CD4-positive, alpha-beta T cell (primary cell): ENCODE measurements at regions not wholly inside any gene's neighbourhood (a gene's known extent, or its start where the extent isn't known, plus 50 kb on each side); places are given as distances from the start of the nearest gene placed in this dataset.
"Not testable (repeated sequence)": the region's sequence is repeated elsewhere in the genome, so short reads cannot be mapped to it uniquely, and the experiment has no call there.

ENCODE experiments used
- ATAC-seq: fragments of 200-7000 bp; cut with Tn5 transposase; one replicate; pipeline ENCODE4 v1.10.0; 2022; ENCODE audit warnings: mild to moderate bottlenecking; ENCODE audit not compliant: poor library complexity
- CTCF ChIA-PET: fragments of 350-600 bp; sonication (Branson Sonifier 250); formaldehyde crosslinking; loops from one replicate; lab custom pipeline; 2021; ENCODE audit warnings: antibody characterized with exemption, inconsistent platforms; lab: Charles Lee
- POLR2A ChIA-PET: fragments of 350-600 bp; sonication (Branson Sonifier 250); formaldehyde crosslinking; loops from one replicate; lab custom pipeline; 2021; ENCODE audit warnings: antibody characterized with exemption, inconsistent platforms; lab: Charles Lee
- DNase-seq, 14 experiments: peaks; one replicate each; pipeline ENCODE4 v3.0.0-alpha.2; 2013 to 2020; ENCODE audit warnings: mixed read lengths in 2 of 14
- H3K27ac ChIP-seq, 2 donors: one replicate each; pipeline versions ENCODE4 v1.5.1 to v1.7.0; 2013; ENCODE audit warnings: low read length in 2 of 2, low read depth in 1 of 2, mild to moderate bottlenecking in 1 of 2
- H3K27me3 ChIP-seq, 2 experiments: 1 replicate in 1 of 2; 2 replicates in 1 of 2; pipeline versions ENCODE4 v1.6.1 to v1.7.0; 2013; ENCODE audit warnings: low read length in 2 of 2, control low read depth in 1 of 2, mild to moderate bottlenecking in 1 of 2, moderate library complexity in 1 of 2; ENCODE audit not compliant: insufficient read depth in 2 of 2, control insufficient read depth in 1 of 2
- H3K36me3 ChIP-seq: one replicate; pipeline ENCODE4 v1.6.1; 2013; ENCODE audit warnings: low read length, control low read depth; ENCODE audit not compliant: insufficient read depth
- H3K4me1 ChIP-seq: one replicate; pipeline ENCODE4 v1.6.1; 2013; ENCODE audit warnings: low read length, control low read depth; ENCODE audit not compliant: insufficient read depth
- H3K4me3 ChIP-seq: one replicate; pipeline ENCODE4 v1.5.1; 2013; ENCODE audit warnings: mild to moderate bottlenecking, low read length, moderate library complexity
- H3K9me3 ChIP-seq, 2 experiments: 1 replicate in 1 of 2; 2 replicates in 1 of 2; pipeline versions ENCODE4 v1.6.1 to v1.7.0; 2013; ENCODE audit warnings: low read length in 2 of 2, mild to moderate bottlenecking in 2 of 2, control low read depth in 1 of 2, moderate library complexity in 1 of 2; ENCODE audit not compliant: control insufficient read depth in 1 of 2, insufficient read depth in 1 of 2
- H3K27ac Mint-ChIP-seq: one replicate; pipeline ENCODE4 v1.8.0; 2020; ENCODE audit warnings: mixed read lengths
- H3K27me3 Mint-ChIP-seq: one replicate; pipeline ENCODE4 v1.8.0; 2021; ENCODE audit warnings: mixed read lengths
- H3K36me3 Mint-ChIP-seq: one replicate; pipeline ENCODE4 v1.8.0; 2021; ENCODE audit warnings: low read depth, mixed read lengths
- H3K4me1 Mint-ChIP-seq: one replicate; pipeline ENCODE4 v1.8.0; 2021; ENCODE audit warnings: low read depth, mixed read lengths
- H3K4me3 Mint-ChIP-seq: one replicate; pipeline ENCODE4 v1.8.0; 2020; ENCODE audit warnings: mild to moderate bottlenecking, mixed read lengths
- H3K9me3 Mint-ChIP-seq: one replicate; pipeline ENCODE4 v1.8.0; 2020; ENCODE audit warnings: mixed read lengths
- intact Hi-C, 2 experiments: fragments of 100-400 bp; cut with DNase I in 1 of 2; cut with micrococcal nuclease in 1 of 2; formaldehyde crosslinking; loops; one replicate each; pipeline versions ENCODE4 v1.15.1 to v1.9.0; 2023 to 2025; cut with DNase I, micrococcal nuclease

DNA sequence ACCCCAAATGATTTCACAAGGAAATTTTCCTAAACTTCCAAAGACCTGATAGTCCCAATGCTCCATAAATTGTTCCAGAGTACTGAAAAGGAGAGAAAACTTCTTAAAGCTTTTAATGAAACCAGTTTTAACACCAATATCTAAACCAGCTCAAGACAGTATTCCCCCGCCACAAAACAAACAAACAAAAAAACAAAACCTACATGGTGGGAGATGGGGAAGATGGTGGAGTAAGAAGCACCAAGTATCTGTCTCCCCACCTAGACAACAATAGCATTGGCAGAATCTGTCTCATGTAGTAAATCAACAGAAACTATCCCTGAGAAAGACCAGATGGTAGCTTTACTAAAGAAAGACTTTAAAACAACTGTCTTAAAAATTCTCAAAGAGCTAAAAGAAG, 88.7 kb upstream of the CCT8L2 start:
- H3K36me3 ChIP-seq, H3K27ac Mint-ChIP-seq, H3K36me3 Mint-ChIP-seq, H3K9me3 Mint-ChIP-seq, H3K4me1 ChIP-seq, H3K4me3 Mint-ChIP-seq, H3K27me3 ChIP-seq, H3K27ac ChIP-seq, ATAC-seq, H3K9me3 ChIP-seq, H3K4me3 ChIP-seq, intact Hi-C loops, DNase-seq, POLR2A ChIA-PET, H3K4me1 Mint-ChIP-seq: not testable (repeated sequence)
- peaks cover 23% of the 10 kb centered on the region for H3K27me3 Mint-ChIP-seq
- CTCF ChIA-PET = interaction anchor here (1.0 kb wide), 1 partner anchor 37 kb away, joined by 4 read pairs; no protein-coding TSS in a partner anchor

DNA sequence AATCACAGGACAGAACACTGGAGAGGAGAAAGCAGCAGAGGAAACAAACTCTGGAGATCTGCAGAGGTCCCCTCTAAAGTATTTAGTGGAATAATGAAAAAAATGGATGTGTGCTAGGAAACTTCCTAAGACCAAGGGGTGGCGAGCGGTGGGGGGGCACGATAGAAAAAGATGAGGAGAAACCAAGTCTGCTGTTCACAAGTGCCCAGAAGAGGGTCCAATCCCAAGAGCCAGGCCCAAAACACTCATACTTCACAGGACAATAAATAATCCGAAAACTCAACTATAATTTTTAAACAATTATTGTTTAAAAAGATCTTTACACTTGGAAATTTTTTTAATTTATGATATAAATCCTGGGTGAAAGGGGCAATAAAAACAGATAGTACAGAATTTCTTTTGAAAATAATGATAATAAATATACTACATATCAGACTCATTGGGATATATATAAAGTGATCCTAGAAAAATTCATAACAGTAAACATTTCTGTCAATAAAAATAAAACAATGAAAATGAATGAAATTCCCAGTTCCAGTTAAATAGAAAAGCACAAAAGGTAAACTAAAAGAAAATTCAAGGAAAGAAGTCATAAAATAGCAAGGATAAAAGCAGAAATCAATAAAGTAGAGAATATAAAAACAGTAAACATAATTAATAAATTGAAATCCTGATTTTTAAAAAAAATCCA, 87.7 kb upstream of the CCT8L2 start:
- H3K9me3 Mint-ChIP-seq, H3K27ac ChIP-seq, H3K4me3 Mint-ChIP-seq, H3K4me1 Mint-ChIP-seq, H3K27ac Mint-ChIP-seq, CTCF ChIA-PET, H3K4me3 ChIP-seq, ATAC-seq, H3K4me1 ChIP-seq, H3K27me3 ChIP-seq, intact Hi-C loops, H3K36me3 ChIP-seq, DNase-seq, POLR2A ChIA-PET, H3K9me3 ChIP-seq, H3K36me3 Mint-ChIP-seq: not testable (repeated sequence)
- H3K27me3 Mint-ChIP-seq = peaks cover 23% of the 10 kb centered on the region

DNA sequence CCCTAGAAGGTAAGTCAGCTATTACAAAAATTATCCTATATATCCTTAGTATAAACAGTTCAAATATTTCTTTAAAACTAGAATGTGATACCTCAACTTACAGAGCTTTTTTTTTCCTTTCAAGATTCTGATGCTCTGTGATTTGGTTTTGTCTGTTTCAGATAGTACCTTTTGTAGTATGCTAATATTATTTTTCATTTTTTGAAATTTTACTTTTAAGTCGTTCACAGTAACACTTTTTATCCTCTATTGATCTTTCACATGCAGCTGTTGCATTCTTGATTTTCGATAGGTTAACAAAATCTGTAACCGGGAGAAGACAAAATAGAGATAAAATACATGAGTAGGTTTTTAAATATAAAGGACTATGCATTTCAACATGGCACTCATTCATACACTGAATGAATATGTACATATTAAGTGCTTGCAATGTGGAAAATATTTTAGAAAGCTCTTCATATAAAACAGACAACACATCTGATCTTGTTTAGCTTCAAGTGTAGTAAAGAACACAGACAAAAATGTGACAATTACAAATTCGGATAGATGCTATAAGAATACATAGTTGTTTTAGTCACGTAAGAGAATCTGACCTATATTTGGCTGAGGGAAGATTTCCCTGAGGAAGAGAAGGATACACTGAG, 86.7 kb upstream of the CCT8L2 start:
- intact Hi-C loops, ATAC-seq, CTCF ChIA-PET: not testable (repeated sequence)

DNA sequence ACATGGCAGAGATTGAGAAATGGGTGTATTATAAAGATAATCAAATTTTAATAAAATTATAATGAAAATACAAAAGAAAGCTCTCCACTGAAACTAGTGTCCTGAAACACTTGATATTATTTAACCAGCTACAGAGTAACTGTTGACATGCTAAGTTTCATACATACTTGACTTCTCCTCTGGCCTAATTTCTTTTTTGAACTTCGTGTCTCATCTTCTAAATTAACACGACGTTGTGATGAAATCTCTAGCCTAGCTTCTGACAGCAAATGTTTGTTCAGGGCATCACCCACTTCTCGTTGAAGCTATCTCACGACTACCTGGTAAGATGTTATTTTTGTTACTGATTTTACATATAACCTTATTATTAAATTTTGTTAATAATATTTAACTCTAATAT, 80.8 kb upstream of the CCT8L2 start:
- intact Hi-C loops, DNase-seq, H3K9me3 ChIP-seq, CTCF ChIA-PET, H3K27ac Mint-ChIP-seq, ATAC-seq, H3K4me1 Mint-ChIP-seq, POLR2A ChIA-PET, H3K27me3 Mint-ChIP-seq, H3K27ac ChIP-seq, H3K36me3 ChIP-seq, H3K4me3 Mint-ChIP-seq, H3K9me3 Mint-ChIP-seq, H3K27me3 ChIP-seq, H3K4me1 ChIP-seq, H3K4me3 ChIP-seq, H3K36me3 Mint-ChIP-seq: not testable (repeated sequence)

More for the DNA sequence above, 86.7 kb upstream of the CCT8L2 start:
- H3K4me3 Mint-ChIP-seq, H3K36me3 Mint-ChIP-seq, H3K9me3 ChIP-seq, H3K9me3 Mint-ChIP-seq, H3K4me1 ChIP-seq, H3K27me3 ChIP-seq, H3K27ac ChIP-seq, POLR2A ChIA-PET, H3K27ac Mint-ChIP-seq, H3K36me3 ChIP-seq, H3K4me1 Mint-ChIP-seq, DNase-seq, H3K4me3 ChIP-seq: not testable (repeated sequence)
- H3K27me3 Mint-ChIP-seq = peaks cover 23% of the 10 kb centered on the region

DNA sequence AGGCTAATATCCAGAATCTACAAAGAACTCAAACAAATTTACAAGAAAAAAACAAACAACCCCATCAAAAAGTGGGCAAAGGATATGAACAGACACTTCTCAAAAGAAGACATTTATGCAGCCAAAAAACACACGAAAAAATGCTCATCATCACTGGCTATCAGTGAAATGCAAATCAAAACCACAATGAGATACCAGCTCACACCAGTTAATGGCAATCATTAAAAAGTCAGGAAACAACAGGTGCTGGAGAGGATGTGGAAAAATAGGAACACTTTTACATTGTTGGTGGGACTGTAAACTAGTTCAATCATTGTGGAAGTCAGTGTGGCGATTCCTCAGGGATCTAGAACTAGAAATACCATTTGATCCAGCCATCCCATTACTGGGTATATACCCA, 73.0 kb upstream of the CCT8L2 start:
- H3K4me1 Mint-ChIP-seq = not testable (repeated sequence)

DNA sequence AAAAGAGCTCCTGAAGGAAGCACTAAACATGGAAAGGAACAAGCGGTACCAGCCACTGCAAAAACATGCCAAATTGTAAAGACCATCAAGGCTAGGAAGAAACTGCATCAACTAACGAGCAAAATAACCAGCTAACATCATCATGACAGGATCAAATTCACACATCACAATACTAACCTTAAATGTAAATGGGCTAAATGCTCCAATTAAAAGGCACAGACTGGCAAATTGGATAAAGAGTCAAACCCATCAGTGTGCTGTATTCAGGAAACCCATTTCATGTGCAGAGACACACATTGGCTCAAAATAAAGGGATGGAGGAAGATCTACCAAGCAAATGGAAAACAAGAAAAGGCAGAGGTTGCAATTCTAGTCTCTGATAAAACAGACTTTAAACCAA, 69.7 kb upstream of the CCT8L2 start:
- POLR2A ChIA-PET, H3K27me3 ChIP-seq, H3K9me3 ChIP-seq, H3K4me3 Mint-ChIP-seq, H3K36me3 ChIP-seq, H3K27ac ChIP-seq, ATAC-seq, H3K4me1 ChIP-seq, H3K4me1 Mint-ChIP-seq, H3K27me3 Mint-ChIP-seq, H3K4me3 ChIP-seq, H3K9me3 Mint-ChIP-seq, H3K27ac Mint-ChIP-seq, DNase-seq, CTCF ChIA-PET, H3K36me3 Mint-ChIP-seq, intact Hi-C loops: not testable (repeated sequence)

More for the DNA sequence above, 73.0 kb upstream of the CCT8L2 start:
- H3K4me3 ChIP-seq, POLR2A ChIA-PET, CTCF ChIA-PET, ATAC-seq, H3K27ac Mint-ChIP-seq, H3K27ac ChIP-seq, H3K36me3 Mint-ChIP-seq, DNase-seq, H3K27me3 Mint-ChIP-seq, H3K9me3 Mint-ChIP-seq, H3K36me3 ChIP-seq, H3K4me3 Mint-ChIP-seq, H3K4me1 ChIP-seq, H3K27me3 ChIP-seq, intact Hi-C loops, H3K9me3 ChIP-seq: not testable (repeated sequence)

DNA sequence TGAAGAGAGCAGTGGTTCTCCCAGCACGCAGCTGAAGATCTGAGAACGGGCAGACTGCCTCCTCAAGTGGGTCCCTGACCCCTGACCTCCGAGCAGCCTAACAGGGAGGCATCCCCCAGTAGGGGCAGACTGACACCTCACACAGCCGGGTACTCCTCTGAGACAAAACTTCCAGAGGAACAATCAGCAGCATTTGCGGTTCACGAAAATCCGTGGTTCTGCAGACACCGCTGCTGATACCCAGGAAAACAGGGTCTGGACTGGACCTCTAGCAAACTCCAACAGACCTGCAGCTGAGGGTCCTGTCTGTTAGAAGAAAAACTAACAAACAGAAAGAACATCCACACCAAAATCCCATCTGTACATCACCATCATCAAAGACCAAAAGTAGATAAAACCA, 68.4 kb upstream of the CCT8L2 start:
- ATAC-seq, H3K9me3 Mint-ChIP-seq, H3K27ac ChIP-seq, DNase-seq, H3K27ac Mint-ChIP-seq, H3K36me3 Mint-ChIP-seq, H3K4me3 Mint-ChIP-seq, intact Hi-C loops, H3K27me3 ChIP-seq, H3K4me1 ChIP-seq, H3K9me3 ChIP-seq, H3K27me3 Mint-ChIP-seq, CTCF ChIA-PET, H3K36me3 ChIP-seq, H3K4me1 Mint-ChIP-seq, POLR2A ChIA-PET, H3K4me3 ChIP-seq: not testable (repeated sequence)
